Ishikawa (cell line): ENCODE measurements at regions not wholly inside any gene's neighbourhood (a gene's known extent, or its start where the extent isn't known, plus 50 kb on each side); places are given as distances from the start of the nearest gene placed in this dataset.

Experiments
- CEBPB ChIP-seq: IDR thresholded peaks from 2 replicates; pipeline ENCODE4 v1.6.1; 2012
- CREB1 ChIP-seq: IDR thresholded peaks from 2 replicates; pipeline ENCODE4 v1.6.1; 2012; ENCODE audit warnings: low read depth
- EGR1 ChIP-seq: IDR thresholded peaks from 2 replicates; pipeline ENCODE4 v1.6.1; 2012
- EP300 ChIP-seq: IDR thresholded peaks from 2 replicates; pipeline ENCODE4 v1.6.1; 2012; ENCODE audit warnings: borderline replicate concordance
- FOXM1 ChIP-seq: IDR thresholded peaks from 2 replicates; pipeline ENCODE4 v1.6.1; 2012; ENCODE audit warnings: low read depth, borderline replicate concordance
- NFIC ChIP-seq: IDR thresholded peaks from 2 replicates; pipeline ENCODE4 v1.6.1; 2012
- RAD21 ChIP-seq: IDR thresholded peaks from 2 replicates; pipeline ENCODE4 v1.6.1; 2012; ENCODE audit warnings: low read depth
- TAF1 ChIP-seq: IDR thresholded peaks from 2 replicates; pipeline ENCODE4 v1.6.1; 2012; ENCODE audit warnings: low read depth, mild to moderate bottlenecking
- TCF12 ChIP-seq: IDR thresholded peaks from 2 replicates; pipeline ENCODE4 v1.6.1; 2012; ENCODE audit warnings: low read depth
- TEAD4 ChIP-seq: IDR thresholded peaks from 2 replicates; pipeline ENCODE4 v1.6.1; 2012
- YY1 ChIP-seq: IDR thresholded peaks from 2 replicates; pipeline ENCODE4 v1.6.1; 2012; ENCODE audit warnings: low read depth
- ZBTB7A ChIP-seq: IDR thresholded peaks from 2 replicates; pipeline ENCODE4 v1.6.1; 2012; ENCODE audit warnings: low read depth
- TF ChIP-seq, protein P1 (sequence below): IDR thresholded peaks from 2 replicates; pipeline ENCODE4 v1.6.1; 2012
- TF ChIP-seq, protein P2 (sequence below): IDR thresholded peaks from 2 replicates; pipeline ENCODE4 v1.6.1; 2012
- TF ChIP-seq, protein P3 (sequence below): IDR thresholded peaks from 2 replicates; pipeline ENCODE4 v1.6.1; 2012; ENCODE audit warnings: low read depth, mild to moderate bottlenecking

DNA sequence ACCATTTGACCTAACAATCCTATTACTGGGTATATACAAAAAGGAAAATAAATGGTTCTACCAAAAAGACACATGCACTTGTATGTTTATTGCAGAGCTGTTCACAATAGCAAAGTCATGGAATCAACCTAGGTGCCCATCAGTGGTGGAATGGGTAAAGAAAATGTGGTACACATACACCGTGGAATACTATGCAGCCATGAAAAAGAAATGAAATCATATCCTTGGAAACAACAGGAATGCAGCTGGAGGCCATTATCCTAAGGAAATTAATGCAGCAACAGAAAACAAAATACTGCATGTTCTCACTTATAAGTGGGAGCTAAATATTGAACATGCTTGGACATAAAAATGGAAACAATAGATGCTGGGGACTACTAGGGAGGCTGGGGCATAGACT is 534.1 kb upstream of the SGCD start:
- TF ChIP-seq, protein P1, sequence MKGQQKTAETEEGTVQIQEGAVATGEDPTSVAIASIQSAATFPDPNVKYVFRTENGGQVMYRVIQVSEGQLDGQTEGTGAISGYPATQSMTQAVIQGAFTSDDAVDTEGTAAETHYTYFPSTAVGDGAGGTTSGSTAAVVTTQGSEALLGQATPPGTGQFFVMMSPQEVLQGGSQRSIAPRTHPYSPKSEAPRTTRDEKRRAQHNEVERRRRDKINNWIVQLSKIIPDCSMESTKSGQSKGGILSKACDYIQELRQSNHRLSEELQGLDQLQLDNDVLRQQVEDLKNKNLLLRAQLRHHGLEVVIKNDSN, result no peak
- TF ChIP-seq EGR1, result no peak
- no peak for TF ChIP-seq ZBTB7A
- no peak for TF ChIP-seq TCF12
- TF ChIP-seq CREB1, result no peak
- no peak for TF ChIP-seq NFIC

DNA sequence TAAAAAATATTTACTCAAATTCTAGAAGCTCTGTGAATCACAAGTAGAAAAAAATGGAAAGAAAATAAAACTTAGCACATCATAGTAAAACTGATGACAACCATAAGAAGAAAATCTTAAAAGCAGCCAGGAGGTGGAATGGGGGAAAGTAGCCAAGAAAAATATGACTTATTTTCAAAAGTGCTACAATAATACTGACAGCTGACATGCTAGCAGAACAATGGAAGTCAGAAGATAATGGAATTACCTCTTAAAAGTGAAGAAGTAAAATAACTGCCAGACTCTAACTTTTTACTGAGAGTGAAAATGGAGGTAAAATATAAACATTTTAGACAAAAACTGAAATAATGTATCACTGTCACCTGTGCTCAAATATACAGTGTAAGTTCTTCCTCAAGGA is 532.2 kb upstream of the SGCD start:
- no peak for TF ChIP-seq EP300
- no peak for TF ChIP-seq TCF12
- TF ChIP-seq, protein P2, sequence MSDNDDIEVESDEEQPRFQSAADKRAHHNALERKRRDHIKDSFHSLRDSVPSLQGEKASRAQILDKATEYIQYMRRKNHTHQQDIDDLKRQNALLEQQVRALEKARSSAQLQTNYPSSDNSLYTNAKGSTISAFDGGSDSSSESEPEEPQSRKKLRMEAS, result no peak
- no peak for TF ChIP-seq TAF1
- no peak for TF ChIP-seq FOXM1
- TF ChIP-seq, protein P1, result no peak
- no peak for TF ChIP-seq CEBPB
- TF ChIP-seq TEAD4, result no peak
- no peak for TF ChIP-seq YY1
- no peak for TF ChIP-seq EGR1
- no peak for TF ChIP-seq ZBTB7A

DNA sequence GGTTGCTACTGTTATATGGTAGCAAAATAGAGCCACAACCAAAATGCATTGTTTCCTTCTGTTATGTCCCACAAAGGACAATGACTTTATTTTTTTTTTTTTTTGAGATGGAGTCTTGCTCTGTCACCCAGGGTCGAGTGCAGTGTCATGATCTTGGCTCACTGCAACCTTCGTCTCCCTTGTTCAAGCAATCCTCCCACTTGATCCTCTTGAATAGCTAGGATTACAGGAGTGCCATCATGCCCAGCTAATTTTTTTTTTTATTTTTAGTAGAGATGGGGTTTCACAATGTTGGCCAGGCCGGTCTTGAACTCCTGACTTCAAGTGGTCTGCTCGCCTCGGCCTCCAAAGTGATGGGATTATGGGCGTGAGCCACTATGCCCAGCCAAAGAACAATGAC is 527.7 kb upstream of the SGCD start:
- no peak for TF ChIP-seq FOXM1
- TF ChIP-seq TEAD4, result no peak
- no peak for TF ChIP-seq CEBPB

DNA sequence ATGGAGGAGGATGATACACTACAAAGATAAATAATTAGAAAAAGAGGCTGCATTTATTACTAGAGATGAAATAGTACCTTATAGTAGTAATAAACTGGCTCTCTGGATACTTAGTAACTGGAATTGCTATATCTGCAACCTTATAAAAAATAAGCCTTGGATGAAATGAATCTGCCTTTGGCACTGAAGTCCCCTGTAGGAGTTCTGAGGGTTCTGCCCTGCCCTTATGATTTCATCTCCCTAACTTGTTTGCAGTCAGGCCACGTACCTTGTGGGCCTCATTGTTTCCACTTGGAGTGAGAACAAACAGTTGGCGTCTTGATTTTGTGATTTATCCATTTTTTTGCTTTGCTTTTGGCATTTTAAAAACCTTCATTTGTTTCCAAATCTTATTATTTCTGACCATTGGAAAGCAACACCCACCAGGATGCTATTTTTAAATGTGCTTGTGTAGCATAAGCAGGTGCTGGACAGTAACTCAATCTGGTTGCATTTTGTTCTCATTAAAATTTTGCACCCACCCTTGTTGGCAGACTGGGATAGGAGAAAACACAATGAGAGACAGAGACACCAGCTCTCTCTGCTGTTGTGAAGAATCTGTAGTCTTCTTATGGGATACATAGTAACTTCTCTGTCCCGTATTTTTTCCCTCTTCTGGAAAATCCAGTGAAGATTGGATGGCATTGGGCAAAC is 518.9 kb upstream of the SGCD start:
- TF ChIP-seq YY1, result no peak
- no peak for TF ChIP-seq CEBPB
- no peak for TF ChIP-seq EGR1
- no peak for TF ChIP-seq ZBTB7A
- TF ChIP-seq TEAD4, result no peak
- no peak for TF ChIP-seq FOXM1
- TF ChIP-seq NFIC, result no peak
- no peak for TF ChIP-seq RAD21
- TF ChIP-seq, protein P3, sequence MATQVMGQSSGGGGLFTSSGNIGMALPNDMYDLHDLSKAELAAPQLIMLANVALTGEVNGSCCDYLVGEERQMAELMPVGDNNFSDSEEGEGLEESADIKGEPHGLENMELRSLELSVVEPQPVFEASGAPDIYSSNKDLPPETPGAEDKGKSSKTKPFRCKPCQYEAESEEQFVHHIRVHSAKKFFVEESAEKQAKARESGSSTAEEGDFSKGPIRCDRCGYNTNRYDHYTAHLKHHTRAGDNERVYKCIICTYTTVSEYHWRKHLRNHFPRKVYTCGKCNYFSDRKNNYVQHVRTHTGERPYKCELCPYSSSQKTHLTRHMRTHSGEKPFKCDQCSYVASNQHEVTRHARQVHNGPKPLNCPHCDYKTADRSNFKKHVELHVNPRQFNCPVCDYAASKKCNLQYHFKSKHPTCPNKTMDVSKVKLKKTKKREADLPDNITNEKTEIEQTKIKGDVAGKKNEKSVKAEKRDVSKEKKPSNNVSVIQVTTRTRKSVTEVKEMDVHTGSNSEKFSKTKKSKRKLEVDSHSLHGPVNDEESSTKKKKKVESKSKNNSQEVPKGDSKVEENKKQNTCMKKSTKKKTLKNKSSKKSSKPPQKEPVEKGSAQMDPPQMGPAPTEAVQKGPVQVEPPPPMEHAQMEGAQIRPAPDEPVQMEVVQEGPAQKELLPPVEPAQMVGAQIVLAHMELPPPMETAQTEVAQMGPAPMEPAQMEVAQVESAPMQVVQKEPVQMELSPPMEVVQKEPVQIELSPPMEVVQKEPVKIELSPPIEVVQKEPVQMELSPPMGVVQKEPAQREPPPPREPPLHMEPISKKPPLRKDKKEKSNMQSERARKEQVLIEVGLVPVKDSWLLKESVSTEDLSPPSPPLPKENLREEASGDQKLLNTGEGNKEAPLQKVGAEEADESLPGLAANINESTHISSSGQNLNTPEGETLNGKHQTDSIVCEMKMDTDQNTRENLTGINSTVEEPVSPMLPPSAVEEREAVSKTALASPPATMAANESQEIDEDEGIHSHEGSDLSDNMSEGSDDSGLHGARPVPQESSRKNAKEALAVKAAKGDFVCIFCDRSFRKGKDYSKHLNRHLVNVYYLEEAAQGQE, result no peak
- TF ChIP-seq CREB1, result no peak
- TF ChIP-seq, protein P2, result no peak
- no peak for TF ChIP-seq EP300

DNA sequence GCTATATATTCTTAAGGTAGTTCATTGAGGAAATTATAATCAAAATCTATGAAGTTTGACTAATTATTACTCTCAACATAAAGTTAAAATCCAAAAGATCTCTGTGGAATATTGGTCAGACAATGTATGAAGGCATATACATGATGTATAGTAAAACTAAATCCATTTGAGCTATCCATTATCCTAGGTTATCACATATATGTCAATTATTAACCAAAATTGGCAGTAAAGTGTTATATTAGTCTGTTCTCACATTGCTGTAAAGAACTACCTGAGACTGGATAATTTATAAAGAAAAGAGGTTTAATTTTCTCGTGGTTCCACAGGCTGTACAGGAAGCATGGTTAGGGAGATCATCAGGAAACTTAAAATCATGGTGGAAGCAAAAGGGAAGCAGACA is 511.7 kb upstream of the SGCD start:
- TF ChIP-seq, protein P1, result no peak
- TF ChIP-seq RAD21, result no peak

DNA sequence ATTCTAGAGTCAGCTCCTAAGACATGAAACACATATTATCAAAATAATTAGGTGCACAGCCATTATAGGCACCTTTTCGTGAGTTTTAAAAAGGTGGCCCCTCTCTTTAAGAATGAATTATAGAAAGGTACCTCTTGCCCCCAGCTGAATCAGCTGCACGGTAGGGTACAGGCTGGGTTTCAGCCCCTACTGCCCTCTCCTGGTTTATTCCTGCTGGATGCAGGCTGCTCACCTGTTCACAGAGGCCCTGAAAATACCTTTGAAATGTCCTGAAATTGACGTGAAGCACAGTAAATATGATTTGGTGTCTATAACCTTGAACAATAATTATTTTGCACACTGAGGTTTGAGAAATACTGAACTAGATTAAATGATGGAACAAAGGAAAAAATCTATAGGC is 504.8 kb upstream of the SGCD start:
- no peak for TF ChIP-seq FOXM1
- no peak for TF ChIP-seq CEBPB
- TF ChIP-seq TAF1, result no peak
- TF ChIP-seq ZBTB7A, result no peak
- TF ChIP-seq TEAD4, result no peak
- TF ChIP-seq TCF12, result no peak
- TF ChIP-seq, protein P3, result no peak
- TF ChIP-seq RAD21, result no peak
